Glutamatergic neuron (in vitro differentiated cells): ENCODE measurements at regions not wholly inside any gene's neighbourhood (a gene's known extent, or its start where the extent isn't known, plus 50 kb on each side); places are given as distances from the start of the nearest gene placed in this dataset.
"Not testable (repeated sequence)": the region's sequence is repeated elsewhere in the genome, so short reads cannot be mapped to it uniquely, and the experiment has no call there.

Experiments
- DNase-seq: peaks from one replicate; pipeline ENCODE4 v3.0.0; 2022
- H3K27ac Mint-ChIP-seq: one replicate; pipeline ENCODE4 v1.8.0; 2020; ENCODE audit warnings: mild to moderate bottlenecking, mixed read lengths, inconsistent platforms; ENCODE audit not compliant: unreplicated experiment
- H3K27me3 Mint-ChIP-seq: one replicate; pipeline ENCODE4 v1.8.0; 2020; ENCODE audit warnings: mild to moderate bottlenecking, moderate library complexity, mixed read lengths, inconsistent platforms; ENCODE audit not compliant: unreplicated experiment
- H3K36me3 Mint-ChIP-seq: one replicate; pipeline ENCODE4 v1.8.0; 2020; ENCODE audit warnings: mild to moderate bottlenecking, mixed read lengths, inconsistent platforms; ENCODE audit not compliant: unreplicated experiment
- H3K4me1 Mint-ChIP-seq: one replicate; pipeline ENCODE4 v1.8.0; 2020; ENCODE audit warnings: mild to moderate bottlenecking, low read depth, mixed read lengths, inconsistent platforms; ENCODE audit not compliant: unreplicated experiment
- H3K4me3 Mint-ChIP-seq: one replicate; pipeline ENCODE4 v1.8.0; 2020; ENCODE audit warnings: mild to moderate bottlenecking, mixed read lengths, inconsistent platforms; ENCODE audit not compliant: unreplicated experiment
- H3K9me3 Mint-ChIP-seq: one replicate; pipeline ENCODE4 v1.8.0; 2020; ENCODE audit warnings: mild to moderate bottlenecking, moderate library complexity, mixed read lengths, inconsistent platforms; ENCODE audit not compliant: unreplicated experiment
- TF ChIP-seq, protein P1 (sequence below): fragments of 200-600 bp; sonication (generic); IDR thresholded peaks from one replicate; pipeline ENCODE4 v1.5.0; 2021; ENCODE audit not compliant: partially characterized antibody, unreplicated experiment

DNA sequence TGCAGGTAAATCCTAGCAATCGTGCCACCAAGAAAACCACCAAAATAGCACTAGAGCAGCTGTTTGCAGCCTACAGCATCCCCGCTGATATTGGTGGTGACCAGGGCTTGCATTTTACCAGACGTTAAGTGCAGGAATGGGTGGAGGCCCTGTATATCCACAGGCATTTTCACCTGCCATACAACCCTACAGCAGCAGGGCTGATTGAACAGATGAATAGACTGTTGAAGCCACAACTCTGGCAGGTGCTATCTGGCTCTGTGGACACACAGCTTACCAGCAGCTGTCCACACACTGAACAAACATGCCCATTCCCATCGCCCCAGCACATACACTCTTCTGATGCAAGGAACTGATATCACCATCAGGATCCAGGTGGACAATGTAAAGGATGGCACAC is 154.5 kb upstream of the APC start:
- no peak overlapping the region for H3K27ac Mint-ChIP-seq
- no peak overlapping the region for H3K4me3 Mint-ChIP-seq
- peaks cover 7% of the 10 kb centered on the region for H3K36me3 Mint-ChIP-seq
- H3K9me3 Mint-ChIP-seq: peaks cover 5% of the 10 kb centered on the region
- no peaks in the 10 kb centered on the region for H3K27me3 Mint-ChIP-seq
- DNase-seq: no peak
- TF ChIP-seq, protein P1, sequence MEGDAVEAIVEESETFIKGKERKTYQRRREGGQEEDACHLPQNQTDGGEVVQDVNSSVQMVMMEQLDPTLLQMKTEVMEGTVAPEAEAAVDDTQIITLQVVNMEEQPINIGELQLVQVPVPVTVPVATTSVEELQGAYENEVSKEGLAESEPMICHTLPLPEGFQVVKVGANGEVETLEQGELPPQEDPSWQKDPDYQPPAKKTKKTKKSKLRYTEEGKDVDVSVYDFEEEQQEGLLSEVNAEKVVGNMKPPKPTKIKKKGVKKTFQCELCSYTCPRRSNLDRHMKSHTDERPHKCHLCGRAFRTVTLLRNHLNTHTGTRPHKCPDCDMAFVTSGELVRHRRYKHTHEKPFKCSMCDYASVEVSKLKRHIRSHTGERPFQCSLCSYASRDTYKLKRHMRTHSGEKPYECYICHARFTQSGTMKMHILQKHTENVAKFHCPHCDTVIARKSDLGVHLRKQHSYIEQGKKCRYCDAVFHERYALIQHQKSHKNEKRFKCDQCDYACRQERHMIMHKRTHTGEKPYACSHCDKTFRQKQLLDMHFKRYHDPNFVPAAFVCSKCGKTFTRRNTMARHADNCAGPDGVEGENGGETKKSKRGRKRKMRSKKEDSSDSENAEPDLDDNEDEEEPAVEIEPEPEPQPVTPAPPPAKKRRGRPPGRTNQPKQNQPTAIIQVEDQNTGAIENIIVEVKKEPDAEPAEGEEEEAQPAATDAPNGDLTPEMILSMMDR: no peak
- no peaks in the 10 kb centered on the region for H3K4me1 Mint-ChIP-seq

DNA sequence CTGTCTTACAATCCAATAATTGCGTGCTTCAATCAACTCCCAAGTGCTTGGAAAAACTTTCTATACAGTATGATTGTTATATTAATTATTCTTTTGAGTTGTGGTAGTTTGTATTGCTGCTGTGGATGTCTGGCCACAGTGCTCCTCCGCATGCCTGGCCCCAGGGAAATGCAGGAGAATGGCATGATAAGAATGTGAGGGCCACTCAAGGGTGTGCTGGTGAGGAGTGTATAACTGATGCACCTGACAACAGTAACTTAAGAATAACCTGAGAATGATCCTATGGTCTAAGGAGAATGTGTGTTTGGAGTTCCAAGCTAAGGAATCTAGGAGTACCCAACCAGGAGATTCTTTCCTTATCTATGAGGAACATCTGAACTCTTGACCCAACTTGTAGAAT is 152.9 kb upstream of the APC start:
- DNase-seq: no peak
- Mint-ChIP-seq H3K36me3 (peaks cover 18% of the 10 kb centered on the region), H3K4me1 (no peaks in the 10 kb centered on the region), H3K27me3 (no peaks in the 10 kb centered on the region), H3K4me3 (no peak overlapping the region), H3K27ac (no peak overlapping the region), H3K9me3 (peaks cover 5% of the 10 kb centered on the region)
- TF ChIP-seq, protein P1: no peak

DNA sequence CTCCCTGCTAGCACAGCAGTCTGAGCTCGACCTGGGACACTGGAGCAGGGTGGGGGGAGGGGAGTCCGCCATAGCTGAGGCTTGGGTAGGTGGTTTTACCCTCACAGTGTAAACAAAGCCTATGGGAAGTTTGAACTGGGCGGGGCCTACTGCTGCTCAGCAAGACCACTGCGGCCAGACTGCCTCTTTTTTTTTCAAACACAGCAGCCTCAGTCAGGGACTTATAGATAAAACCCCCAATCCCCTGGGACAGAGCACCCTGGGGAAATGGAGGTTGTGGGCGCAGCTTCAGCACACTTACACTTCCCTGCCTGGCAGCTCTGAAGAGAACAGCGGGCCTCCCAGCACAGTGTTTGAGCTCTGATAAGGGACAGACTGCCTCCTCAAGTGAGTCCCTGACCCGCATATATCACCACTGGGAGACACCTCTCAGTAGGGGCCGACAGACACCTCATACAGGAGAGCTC is 151.1 kb upstream of the APC start:
- no peak overlapping the region for H3K27ac Mint-ChIP-seq
- peaks cover 18% of the 10 kb centered on the region for H3K36me3 Mint-ChIP-seq
- no peak overlapping the region for H3K4me3 Mint-ChIP-seq
- TF ChIP-seq, protein P1: no peak
- DNase-seq: no peak
- H3K27me3 Mint-ChIP-seq: peaks cover 2% of the 10 kb centered on the region
- peaks cover 5% of the 10 kb centered on the region for H3K9me3 Mint-ChIP-seq
- no peaks in the 10 kb centered on the region for H3K4me1 Mint-ChIP-seq

DNA sequence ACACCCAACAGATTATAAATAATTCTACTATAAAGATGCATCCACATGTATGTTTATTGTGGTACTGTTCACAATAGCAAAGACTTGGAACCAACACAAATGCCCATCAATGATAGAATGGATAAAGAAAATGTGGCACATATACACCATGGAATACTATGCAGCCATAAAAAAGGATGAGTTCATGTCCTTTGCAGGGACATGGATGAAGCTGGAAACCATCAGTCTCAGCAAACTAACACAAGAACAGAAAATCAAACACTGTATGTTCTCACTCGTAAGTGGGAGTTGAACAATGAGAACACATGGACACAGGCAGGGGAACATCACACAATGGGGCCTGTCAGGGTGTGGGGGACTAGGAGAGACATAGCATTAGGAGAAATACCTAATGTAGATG is 146.8 kb upstream of the APC start:
- not testable (repeated sequence) for H3K27me3 Mint-ChIP-seq, DNase-seq, H3K4me3 Mint-ChIP-seq, H3K27ac Mint-ChIP-seq, H3K4me1 Mint-ChIP-seq, H3K9me3 Mint-ChIP-seq
- peaks cover 18% of the 10 kb centered on the region for H3K36me3 Mint-ChIP-seq

DNA sequence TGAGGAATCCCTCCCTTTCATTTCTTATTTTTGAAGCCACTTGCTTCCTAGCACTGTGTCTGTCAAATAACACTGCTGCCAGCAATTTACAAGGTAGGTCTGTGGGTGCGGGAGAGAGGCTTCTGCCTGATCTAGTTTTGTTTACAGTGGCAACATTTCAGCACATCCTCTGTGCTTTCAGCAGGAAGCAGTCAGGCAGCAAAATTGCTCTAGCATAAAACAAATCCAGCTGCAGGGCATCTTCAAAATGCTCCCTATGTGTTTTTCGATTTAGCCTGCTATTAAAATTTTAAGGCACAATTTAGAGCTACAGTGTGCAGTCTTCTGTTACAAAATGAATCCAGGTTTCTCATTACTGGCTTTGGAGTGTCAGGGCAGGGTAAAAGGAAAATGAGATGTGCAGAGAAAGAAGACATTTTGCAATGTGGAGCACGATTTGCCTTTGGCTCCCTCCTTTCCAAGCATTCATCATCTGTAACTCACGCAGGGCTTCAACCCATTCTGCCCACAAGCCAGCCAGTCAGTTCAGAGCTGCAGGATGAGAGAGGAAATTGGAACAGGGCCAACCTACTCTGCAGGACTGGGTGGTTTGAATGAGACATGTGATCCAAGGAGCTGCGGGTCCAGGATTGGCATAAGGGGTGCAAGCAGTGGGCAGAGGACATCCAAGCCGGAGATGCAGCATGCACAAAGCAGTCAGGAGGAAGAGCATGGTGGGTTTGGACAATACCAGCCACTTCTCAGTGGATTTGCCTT is 143.4 kb upstream of the APC start:
- Mint-ChIP-seq H3K36me3 (peaks cover 5% of the 10 kb centered on the region), H3K4me1 (peaks cover 30% of the 10 kb centered on the region), H3K27ac (no peak overlapping the region), H3K4me3 (no peak overlapping the region), H3K9me3 (peaks cover 9% of the 10 kb centered on the region), H3K27me3 (peaks cover 13% of the 10 kb centered on the region)
- TF ChIP-seq, protein P1: no peak
- DNase-seq: no peak
